GM23338 (cell line): ENCODE measurements at regions not wholly inside any gene's neighbourhood (a gene's known extent, or its start where the extent isn't known, plus 50 kb on each side); places are given as distances from the start of the nearest gene placed in this dataset.

Experiments used
- ATAC-seq: fragments of 200-7000 bp; cut with Tn5 transposase; 3 replicates; pipeline ENCODE4 v1.9.1; 2020
- DNase-seq: peaks from one replicate; pipeline ENCODE4 v3.0.0-alpha.2; 2015; ENCODE audit warnings: low spot score
- H2AFZ ChIP-seq: fragments of 200-600 bp; sonication (generic); 2 replicates; pipeline ENCODE4 v1.8.0; 2016; ENCODE audit warnings: antibody characterized with exemption, mild to moderate bottlenecking, moderate library complexity
- H3F3A ChIP-seq: fragments of 200-600 bp; sonication (generic); replicated peaks from 2 replicates; pipeline ENCODE4 v1.8.0; 2017; ENCODE audit warnings: antibody characterized with exemption, mixed run types, low read depth
- H3K27ac ChIP-seq: fragments of 200-600 bp; sonication (generic); 2 replicates; pipeline ENCODE4 v1.6.1; 2016; ENCODE audit warnings: low read depth
- H3K27me3 ChIP-seq: fragments of 200-600 bp; sonication (generic); 2 replicates; pipeline ENCODE4 v1.8.0; 2016; ENCODE audit warnings: mild to moderate bottlenecking, mixed run types, moderate library complexity; ENCODE audit not compliant: insufficient read depth
- H3K36me3 ChIP-seq: fragments of 200-600 bp; sonication (generic); 2 replicates; pipeline ENCODE4 v1.8.0; 2016; ENCODE audit warnings: mild to moderate bottlenecking; ENCODE audit not compliant: insufficient read depth
- H3K4me1 ChIP-seq: fragments of 200-600 bp; sonication (generic); 2 replicates; pipeline ENCODE4 v1.8.0; 2016; ENCODE audit warnings: mild to moderate bottlenecking, moderate library complexity; ENCODE audit not compliant: insufficient read depth
- H3K4me2 ChIP-seq: fragments of 200-600 bp; sonication (generic); 2 replicates; pipeline ENCODE4 v1.7.1; 2017; ENCODE audit warnings: mixed run types
- H3K4me3 ChIP-seq: fragments of 200-600 bp; sonication (generic); 2 replicates; pipeline ENCODE4 v1.6.1; 2016; ENCODE audit warnings: mixed run types
- H3K79me2 ChIP-seq: fragments of 200-600 bp; sonication (generic); replicated peaks from 2 replicates; pipeline ENCODE4 v1.8.0; 2017; ENCODE audit warnings: mild to moderate bottlenecking; ENCODE audit not compliant: insufficient read depth
- H3K9me2 ChIP-seq: fragments of 200-600 bp; sonication (generic); 2 replicates; pipeline ENCODE4 v1.8.0; 2017; ENCODE audit not compliant: insufficient read depth
- H4K20me1 ChIP-seq: fragments of 200-600 bp; sonication (generic); replicated peaks from 2 replicates; pipeline ENCODE4 v1.8.0; 2017; ENCODE audit warnings: mild to moderate bottlenecking; ENCODE audit not compliant: insufficient read depth
- H3K27ac Mint-ChIP-seq: 2 replicates; pipeline ENCODE4 v1.8.0; 2020; ENCODE audit warnings: inconsistent platforms, mild to moderate bottlenecking, moderate library complexity, mixed read lengths
- H3K27me3 Mint-ChIP-seq: 3 replicates; pipeline ENCODE4 v1.8.0; 2022; ENCODE audit warnings: low read depth, mild to moderate bottlenecking, moderate library complexity, mixed read lengths, inconsistent platforms; ENCODE audit not compliant: insufficient read depth, poor library complexity
- H3K36me3 Mint-ChIP-seq: 3 replicates; pipeline ENCODE4 v1.8.0; 2021; ENCODE audit warnings: low read depth, mild to moderate bottlenecking, inconsistent platforms, moderate library complexity, mixed read lengths
- H3K4me1 Mint-ChIP-seq: 3 replicates; pipeline ENCODE4 v1.8.0; 2020; ENCODE audit warnings: mild to moderate bottlenecking, inconsistent platforms, mixed read lengths
- H3K4me3 Mint-ChIP-seq: 3 replicates; pipeline ENCODE4 v1.8.0; 2021; ENCODE audit warnings: moderate library complexity, mild to moderate bottlenecking, inconsistent platforms, mixed read lengths
- H3K9me3 Mint-ChIP-seq: 3 replicates; pipeline ENCODE4 v1.8.0; 2020; ENCODE audit warnings: moderate library complexity, mild to moderate bottlenecking, inconsistent platforms, mixed read lengths
- EZH2phosphoT487 ChIP-seq: fragments of 200-600 bp; sonication (generic); IDR thresholded peaks from one replicate; pipeline ENCODE4 v1.8.1; 2018; ENCODE audit warnings: antibody characterized with exemption; ENCODE audit not compliant: unreplicated experiment
- STAT1 ChIP-seq: IDR thresholded peaks from one replicate; pipeline ENCODE4 v1.6.1; 2016; ENCODE audit warnings: antibody characterized with exemption; ENCODE audit not compliant: unreplicated experiment
- ZNF114 ChIP-seq: fragments of 250-450 bp; sonication (Bioruptor Pico); IDR thresholded peaks from 2 replicates; pipeline ENCODE4 v1.5.0; 2020; ENCODE audit warnings: mild to moderate bottlenecking, moderate library complexity
- TF ChIP-seq, protein P1 (sequence below): fragments of 250-450 bp; sonication (Bioruptor Pico); IDR thresholded peaks from 2 replicates; pipeline ENCODE4 v1.5.0; 2020; ENCODE audit warnings: mild to moderate bottlenecking, moderate library complexity
- TF ChIP-seq, protein P2 (sequence below): IDR thresholded peaks from one replicate; pipeline ENCODE4 v1.6.1; 2018; ENCODE audit warnings: antibody characterized with exemption; ENCODE audit not compliant: unreplicated experiment

DNA sequence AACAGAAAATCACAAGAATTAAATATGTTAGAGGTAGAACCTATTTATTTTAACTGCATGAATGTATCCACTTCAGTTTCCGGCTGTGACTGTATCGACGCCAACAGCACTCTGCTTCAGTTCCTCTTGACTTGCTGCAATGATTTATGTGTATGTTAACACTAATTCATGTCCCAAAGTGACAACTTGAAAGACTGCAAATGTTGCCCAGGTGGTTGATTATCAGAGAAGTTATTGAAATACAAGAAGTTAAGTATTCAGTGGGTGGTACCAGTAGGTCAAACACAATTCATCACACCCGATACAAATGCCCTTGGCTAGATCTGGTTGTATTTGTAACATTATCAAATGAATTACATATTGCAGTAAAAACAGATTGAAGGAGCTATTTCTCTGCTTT is 622.7 kb upstream of the CDH18 start:
- Histone ChIP-seq H3K4me3 (no peak overlapping the region), H3K36me3 (no peaks in the 10 kb centered on the region), H3K4me2 (no peak overlapping the region), H2AFZ (no peak overlapping the region), H3K4me1 (peaks cover 18% of the 10 kb centered on the region), H4K20me1 (no peaks in the 10 kb centered on the region), H3F3A (no peaks in the 10 kb centered on the region), H3K9me2 (peaks cover 5% of the 10 kb centered on the region), H3K27ac (no peak overlapping the region), H3K27me3 (no peaks in the 10 kb centered on the region), H3K79me2 (no peaks in the 10 kb centered on the region)
- TF ChIP-seq, protein P1, sequence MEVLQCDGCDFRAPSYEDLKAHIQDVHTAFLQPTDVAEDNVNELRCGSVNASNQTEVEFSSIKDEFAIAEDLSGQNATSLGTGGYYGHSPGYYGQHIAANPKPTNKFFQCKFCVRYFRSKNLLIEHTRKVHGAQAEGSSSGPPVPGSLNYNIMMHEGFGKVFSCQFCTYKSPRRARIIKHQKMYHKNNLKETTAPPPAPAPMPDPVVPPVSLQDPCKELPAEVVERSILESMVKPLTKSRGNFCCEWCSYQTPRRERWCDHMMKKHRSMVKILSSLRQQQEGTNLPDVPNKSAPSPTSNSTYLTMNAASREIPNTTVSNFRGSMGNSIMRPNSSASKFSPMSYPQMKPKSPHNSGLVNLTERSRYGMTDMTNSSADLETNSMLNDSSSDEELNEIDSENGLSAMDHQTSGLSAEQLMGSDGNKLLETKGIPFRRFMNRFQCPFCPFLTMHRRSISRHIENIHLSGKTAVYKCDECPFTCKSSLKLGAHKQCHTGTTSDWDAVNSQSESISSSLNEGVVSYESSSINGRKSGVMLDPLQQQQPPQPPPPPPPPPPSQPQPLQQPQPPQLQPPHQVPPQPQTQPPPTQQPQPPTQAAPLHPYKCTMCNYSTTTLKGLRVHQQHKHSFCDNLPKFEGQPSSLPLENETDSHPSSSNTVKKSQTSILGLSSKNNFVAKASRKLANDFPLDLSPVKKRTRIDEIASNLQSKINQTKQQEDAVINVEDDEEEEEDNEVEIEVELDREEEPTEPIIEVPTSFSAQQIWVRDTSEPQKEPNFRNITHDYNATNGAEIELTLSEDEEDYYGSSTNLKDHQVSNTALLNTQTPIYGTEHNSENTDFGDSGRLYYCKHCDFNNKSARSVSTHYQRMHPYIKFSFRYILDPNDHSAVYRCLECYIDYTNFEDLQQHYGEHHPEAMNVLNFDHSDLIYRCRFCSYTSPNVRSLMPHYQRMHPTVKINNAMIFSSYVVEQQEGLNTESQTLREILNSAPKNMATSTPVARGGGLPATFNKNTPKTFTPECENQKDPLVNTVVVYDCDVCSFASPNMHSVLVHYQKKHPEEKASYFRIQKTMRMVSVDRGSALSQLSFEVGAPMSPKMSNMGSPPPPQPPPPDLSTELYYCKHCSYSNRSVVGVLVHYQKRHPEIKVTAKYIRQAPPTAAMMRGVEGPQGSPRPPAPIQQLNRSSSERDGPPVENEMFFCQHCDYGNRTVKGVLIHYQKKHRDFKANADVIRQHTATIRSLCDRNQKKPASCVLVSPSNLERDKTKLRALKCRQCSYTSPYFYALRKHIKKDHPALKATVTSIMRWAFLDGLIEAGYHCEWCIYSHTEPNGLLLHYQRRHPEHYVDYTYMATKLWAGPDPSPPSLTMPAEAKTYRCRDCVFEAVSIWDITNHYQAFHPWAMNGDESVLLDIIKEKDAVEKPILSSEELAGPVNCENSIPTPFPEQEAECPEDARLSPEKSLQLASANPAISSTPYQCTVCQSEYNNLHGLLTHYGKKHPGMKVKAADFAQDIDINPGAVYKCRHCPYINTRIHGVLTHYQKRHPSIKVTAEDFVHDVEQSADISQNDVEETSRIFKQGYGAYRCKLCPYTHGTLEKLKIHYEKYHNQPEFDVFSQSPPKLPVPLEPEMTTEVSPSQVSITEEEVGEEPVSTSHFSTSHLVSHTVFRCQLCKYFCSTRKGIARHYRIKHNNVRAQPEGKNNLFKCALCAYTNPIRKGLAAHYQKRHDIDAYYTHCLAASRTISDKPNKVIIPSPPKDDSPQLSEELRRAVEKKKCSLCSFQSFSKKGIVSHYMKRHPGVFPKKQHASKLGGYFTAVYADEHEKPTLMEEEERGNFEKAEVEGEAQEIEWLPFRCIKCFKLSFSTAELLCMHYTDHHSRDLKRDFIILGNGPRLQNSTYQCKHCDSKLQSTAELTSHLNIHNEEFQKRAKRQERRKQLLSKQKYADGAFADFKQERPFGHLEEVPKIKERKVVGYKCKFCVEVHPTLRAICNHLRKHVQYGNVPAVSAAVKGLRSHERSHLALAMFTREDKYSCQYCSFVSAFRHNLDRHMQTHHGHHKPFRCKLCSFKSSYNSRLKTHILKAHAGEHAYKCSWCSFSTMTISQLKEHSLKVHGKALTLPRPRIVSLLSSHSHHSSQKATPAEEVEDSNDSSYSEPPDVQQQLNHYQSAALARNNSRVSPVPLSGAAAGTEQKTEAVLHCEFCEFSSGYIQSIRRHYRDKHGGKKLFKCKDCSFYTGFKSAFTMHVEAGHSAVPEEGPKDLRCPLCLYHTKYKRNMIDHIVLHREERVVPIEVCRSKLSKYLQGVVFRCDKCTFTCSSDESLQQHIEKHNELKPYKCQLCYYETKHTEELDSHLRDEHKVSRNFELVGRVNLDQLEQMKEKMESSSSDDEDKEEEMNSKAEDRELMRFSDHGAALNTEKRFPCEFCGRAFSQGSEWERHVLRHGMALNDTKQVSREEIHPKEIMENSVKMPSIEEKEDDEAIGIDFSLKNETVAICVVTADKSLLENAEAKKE (CRISPR knock-in tag), result no peak
- no peak for TF ChIP-seq ZNF114
- no peak for TF ChIP-seq EZH2phosphoT487
- no peak for TF ChIP-seq STAT1
- TF ChIP-seq, protein P2, sequence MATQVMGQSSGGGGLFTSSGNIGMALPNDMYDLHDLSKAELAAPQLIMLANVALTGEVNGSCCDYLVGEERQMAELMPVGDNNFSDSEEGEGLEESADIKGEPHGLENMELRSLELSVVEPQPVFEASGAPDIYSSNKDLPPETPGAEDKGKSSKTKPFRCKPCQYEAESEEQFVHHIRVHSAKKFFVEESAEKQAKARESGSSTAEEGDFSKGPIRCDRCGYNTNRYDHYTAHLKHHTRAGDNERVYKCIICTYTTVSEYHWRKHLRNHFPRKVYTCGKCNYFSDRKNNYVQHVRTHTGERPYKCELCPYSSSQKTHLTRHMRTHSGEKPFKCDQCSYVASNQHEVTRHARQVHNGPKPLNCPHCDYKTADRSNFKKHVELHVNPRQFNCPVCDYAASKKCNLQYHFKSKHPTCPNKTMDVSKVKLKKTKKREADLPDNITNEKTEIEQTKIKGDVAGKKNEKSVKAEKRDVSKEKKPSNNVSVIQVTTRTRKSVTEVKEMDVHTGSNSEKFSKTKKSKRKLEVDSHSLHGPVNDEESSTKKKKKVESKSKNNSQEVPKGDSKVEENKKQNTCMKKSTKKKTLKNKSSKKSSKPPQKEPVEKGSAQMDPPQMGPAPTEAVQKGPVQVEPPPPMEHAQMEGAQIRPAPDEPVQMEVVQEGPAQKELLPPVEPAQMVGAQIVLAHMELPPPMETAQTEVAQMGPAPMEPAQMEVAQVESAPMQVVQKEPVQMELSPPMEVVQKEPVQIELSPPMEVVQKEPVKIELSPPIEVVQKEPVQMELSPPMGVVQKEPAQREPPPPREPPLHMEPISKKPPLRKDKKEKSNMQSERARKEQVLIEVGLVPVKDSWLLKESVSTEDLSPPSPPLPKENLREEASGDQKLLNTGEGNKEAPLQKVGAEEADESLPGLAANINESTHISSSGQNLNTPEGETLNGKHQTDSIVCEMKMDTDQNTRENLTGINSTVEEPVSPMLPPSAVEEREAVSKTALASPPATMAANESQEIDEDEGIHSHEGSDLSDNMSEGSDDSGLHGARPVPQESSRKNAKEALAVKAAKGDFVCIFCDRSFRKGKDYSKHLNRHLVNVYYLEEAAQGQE, result no peak
- DNase-seq, result no peak
- Mint-ChIP-seq H3K36me3 (peaks cover 6% of the 10 kb centered on the region; the same call in 2 of the 3 replicates), H3K27me3 (peaks cover 2% of the 10 kb centered on the region), H3K27ac (no peak overlapping the region), H3K9me3 (peaks cover 3% of the 10 kb centered on the region; the same call in 1 of the 3 replicates), H3K4me1 (peaks cover 17% of the 10 kb centered on the region), H3K4me3 (no peak overlapping the region)
- ATAC-seq, result no peak
